ENCODE measurements at regions not wholly inside any gene's neighbourhood (a gene's known extent, or its start where the extent isn't known, plus 50 kb on each side); places are given as distances from the start of the nearest gene placed in this dataset.

DNA sequence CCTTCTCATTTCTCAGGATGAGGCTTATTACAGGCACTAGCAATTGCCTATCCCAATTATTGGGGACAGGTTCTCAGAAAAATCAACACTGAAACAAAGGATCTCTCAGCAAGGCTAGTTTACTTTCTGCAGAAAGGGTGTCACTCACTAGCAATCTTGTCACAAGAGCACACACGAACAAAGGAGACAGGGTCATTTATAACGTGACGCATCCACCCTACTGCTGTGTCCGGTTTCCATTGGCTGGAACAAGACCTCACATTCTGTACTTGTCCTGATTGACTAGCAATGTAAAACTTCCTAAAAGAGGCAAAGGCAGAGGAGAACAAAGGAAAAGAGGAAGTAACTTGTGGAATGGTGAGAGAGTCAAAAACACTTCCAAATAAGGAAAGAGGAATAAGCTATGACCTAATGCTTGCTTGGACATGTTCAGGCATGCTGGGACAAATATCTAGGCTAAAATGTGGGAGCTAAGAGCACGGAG is 160.2 kb upstream of the STXBP5 start:
- no peak overlapping the region for H3K4me3 ChIP-seq (ENCODE audit: low read depth, low read length)

DNA sequence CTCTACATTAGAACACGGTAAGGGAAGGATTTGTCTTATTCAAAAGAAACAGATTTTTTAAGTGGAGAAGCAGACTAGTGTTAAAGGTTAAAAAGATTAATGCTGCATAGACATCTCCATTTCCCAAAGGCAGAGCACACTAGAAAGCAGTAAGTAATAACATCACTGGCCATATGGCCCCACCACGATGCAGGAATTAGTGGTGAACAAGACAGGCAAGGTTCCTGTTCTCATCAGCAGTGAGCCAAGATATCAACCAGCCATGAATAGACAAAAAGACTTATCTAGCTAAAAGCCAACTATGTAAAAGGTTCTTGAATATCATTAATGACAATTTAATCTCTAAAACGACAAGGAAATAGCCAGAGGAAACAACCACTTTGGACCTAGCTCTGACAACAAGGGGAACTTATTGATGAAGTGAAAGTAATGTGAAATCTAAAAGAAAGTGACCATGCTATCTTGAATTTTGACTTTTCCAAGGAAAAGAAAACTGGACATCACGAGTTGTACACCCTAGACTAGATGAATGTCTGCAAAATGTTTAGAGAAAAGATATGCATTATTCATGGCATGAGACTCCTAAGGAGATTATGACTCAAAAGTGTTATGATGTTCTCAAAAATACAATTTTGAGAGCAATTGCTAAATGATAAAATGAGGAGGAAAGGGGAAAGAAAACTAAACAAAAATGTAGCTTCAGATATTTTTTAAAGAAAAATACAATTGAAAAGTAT is 157.9 kb upstream of the STXBP5 start:
- TF ChIP-seq CTCF (conservative IDR thresholded peaks at IDR 0.05; ENCODE audit: low read depth, low read length) = no peak
- DNase-seq (ENCODE audit: low read depth) = no peak
- H3K4me3 ChIP-seq (ENCODE audit: low read depth, low read length) = no peak overlapping the region

More for the DNA sequence above, 160.2 kb upstream of the STXBP5 start:
- no peak for TF ChIP-seq CTCF (conservative IDR thresholded peaks at IDR 0.05; ENCODE audit: low read depth, low read length)
- no peak for DNase-seq (ENCODE audit: low read depth)

DNA sequence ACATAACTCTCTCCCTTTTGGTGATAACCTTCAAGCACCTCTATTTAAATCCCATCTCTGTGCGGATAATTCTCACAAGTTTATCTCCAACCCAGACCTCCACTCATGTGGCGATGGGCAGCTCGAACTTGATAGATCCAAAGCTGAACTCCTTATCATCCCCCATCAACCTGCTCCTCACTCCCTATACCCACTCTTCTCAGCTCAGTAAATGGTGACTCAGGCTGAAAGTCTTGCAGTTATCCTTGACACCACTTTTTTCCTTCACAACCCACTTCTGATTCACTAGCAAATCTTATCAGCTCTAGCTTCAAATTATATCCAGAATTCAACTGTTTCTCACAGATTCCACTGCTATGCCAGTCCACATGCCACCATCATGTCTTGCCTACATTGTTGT is 155.3 kb upstream of the STXBP5 start:
- no peak for TF ChIP-seq CTCF (conservative IDR thresholded peaks at IDR 0.05; ENCODE audit: low read depth, low read length)
- DNase-seq (ENCODE audit: low read depth) = no peak
- H3K4me3 ChIP-seq (ENCODE audit: low read depth, low read length) = no peak overlapping the region

DNA sequence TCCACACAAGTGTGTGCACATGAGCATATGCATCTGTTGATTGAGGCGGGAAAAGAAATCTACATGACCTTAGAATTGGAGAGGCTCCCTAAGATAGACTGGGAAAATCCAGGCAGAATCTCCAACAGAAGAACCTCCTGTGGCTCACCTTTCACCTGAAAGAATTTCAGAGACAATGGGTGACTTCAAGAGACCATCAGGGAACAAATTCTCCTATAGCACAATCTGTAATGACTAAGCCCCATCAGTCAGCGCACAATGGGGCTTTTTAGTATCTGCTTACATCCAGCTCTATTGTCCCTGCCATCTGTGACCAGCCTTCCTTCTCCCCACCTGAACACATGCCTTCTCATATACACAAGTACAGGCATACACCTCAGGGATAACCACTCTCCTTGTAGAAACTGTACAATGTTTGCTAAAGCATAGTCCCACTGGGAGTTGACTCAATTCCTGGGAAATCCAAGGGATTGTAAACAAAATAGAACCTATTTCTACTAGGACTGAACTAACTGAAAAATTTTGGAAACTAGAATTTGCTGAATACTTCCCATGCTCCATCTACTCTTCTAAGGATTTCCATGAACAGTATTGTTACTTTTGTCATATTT is 150.8 kb upstream of the STXBP5 start:
- H3K4me3 ChIP-seq (ENCODE audit: low read depth, low read length) = no peak overlapping the region
- no peak for TF ChIP-seq CTCF (conservative IDR thresholded peaks at IDR 0.05; ENCODE audit: low read depth, low read length)
- DNase-seq (ENCODE audit: low read depth) = no peak

GRCh38 chr6:147054158-147054557 is 150.1 kb upstream of the STXBP5 start:
- TF ChIP-seq CTCF (conservative IDR thresholded peaks at IDR 0.05; ENCODE audit: low read depth, low read length) = no peak
- H3K4me3 ChIP-seq (ENCODE audit: low read depth, low read length) = no peak overlapping the region

GRCh38 chr6:147054871-147055270 is 149.3 kb upstream of the STXBP5 start:
- TF ChIP-seq CTCF (conservative IDR thresholded peaks at IDR 0.05; ENCODE audit: low read depth, low read length) = no peak
- no peak for DNase-seq (ENCODE audit: low read depth)
- H3K4me3 ChIP-seq (ENCODE audit: low read depth, low read length) = no peak overlapping the region

More at GRCh38 chr6:147054158-147054557, 150.1 kb upstream of the STXBP5 start:
- DNase-seq (ENCODE audit: low read depth) = no peak

Data from choroid plexus epithelial cell (primary cell).